Suppressor macrophage treated with lipopolysaccharide for 1 hour (primary cell): ENCODE measurements at regions not wholly inside any gene's neighbourhood (a gene's known extent, or its start where the extent isn't known, plus 50 kb on each side); places are given as distances from the start of the nearest gene placed in this dataset.
A peak's percentile ranks its signal among the peaks of the same experiment; 100 is the strongest.
"Not testable (repeated sequence)": the region's sequence is repeated elsewhere in the genome, so short reads cannot be mapped to it uniquely, and the experiment has no call there.

ENCODE experiments used
- DNase-seq, 3 donors: peaks; one replicate each; pipeline ENCODE4 v3.0.0-alpha.2; 2020 to 2022

- DNase-seq, result peak; percentile 50 to 64 (median 59)
Measured at GRCh38 chr2:38145236-38145635, 69.3 kb upstream of the CYP1B1 start.

- DNase-seq, result no peak
Measured at GRCh38 chr2:38142627-38143026, 66.7 kb upstream of the CYP1B1 start.

GRCh38 chr2:38141501-38141900, 65.5 kb upstream of the CYP1B1 start:
- no peak for DNase-seq

GRCh38 chr2:38138996-38139395, 63.0 kb upstream of the CYP1B1 start:
- no peak for DNase-seq

- no peak for DNase-seq
Measured at GRCh38 chr2:38138419-38138818, 62.5 kb upstream of the CYP1B1 start.

GRCh38 chr2:38137958-38138357, 62.0 kb upstream of the CYP1B1 start:
- not testable (repeated sequence) for DNase-seq

GRCh38 chr2:38131676-38132075, 55.7 kb upstream of the CYP1B1 start:
- DNase-seq, result peak; percentile 86 to 92 (median 90)

GRCh38 chr2:38130876-38131275, 54.9 kb upstream of the CYP1B1 start:
- peak; percentile 86 to 94 (median 94) for DNase-seq

- DNase-seq, result peak; percentile 87 to 95 (median 94)
Measured at GRCh38 chr2:38129987-38130386, 54.0 kb upstream of the CYP1B1 start.

GRCh38 chr2:38129481-38129880, 53.5 kb upstream of the CYP1B1 start:
- DNase-seq, result peak in 2 of 3 donors; percentile 67 to 72

GRCh38 chr2:38128653-38129052, 52.7 kb upstream of the CYP1B1 start:
- DNase-seq, result peak; percentile 86 to 97 (median 95)

- DNase-seq, result no peak
Measured at GRCh38 chr2:38127277-38127676, 51.3 kb upstream of the CYP1B1 start.

GRCh38 chr2:38125842-38126241, 49.9 kb upstream of the CYP1B1 start:
- no peak for DNase-seq
